HCT116 (cell line): ENCODE measurements at regions not wholly inside any gene's neighbourhood (a gene's known extent, or its start where the extent isn't known, plus 50 kb on each side); places are given as distances from the start of the nearest gene placed in this dataset.

Experiments
- ATAC-seq: fragments of 200-7000 bp; cut with Tn5 transposase; 2 replicates; pipeline ENCODE4 v1.9.1; 2020; ENCODE audit warnings: mild to moderate bottlenecking, moderate library complexity
- BruUV-seq: library from RNA; stranded (reverse); fragments of 400-500 nt; replicated peaks from 2 replicates; lab custom pipeline; 2021; lab: Mats Ljungman, UMichigan
- CTCF ChIA-PET: fragments of 300-600 bp; sonication (Branson Sonifier 250); formaldehyde crosslinking; loops from one replicate; lab custom pipeline; 2021; ENCODE audit warnings: antibody characterized with exemption; lab: Charles Lee
- POLR2A ChIA-PET: fragments of 300-600, 350-600 bp; sonication (Branson Sonifier 250); formaldehyde crosslinking; loops from one replicate; lab custom pipeline; 2021; ENCODE audit warnings: antibody characterized with exemption; lab: Charles Lee
- RAD21 ChIA-PET, 2 experiments: fragments of 300-600 bp; sonication (Branson Sonifier 250); formaldehyde crosslinking; loops; one replicate each; lab custom pipeline; 2023; ENCODE audit warnings: low total read pairs in 2 of 2; ENCODE audit not compliant: uncharacterized antibody in 2 of 2, unreplicated experiment in 2 of 2, low non-redundant PET in 1 of 2; lab: Charles Lee
- DNase-seq: peaks from one replicate; pipeline ENCODE4 v3.0.0-alpha.2; 2010; ENCODE audit warnings: low read depth, low spot score
- H2AFZ ChIP-seq: fragments of 200-600 bp; shearing (Covaris generic), sonication (generic); 2 replicates; pipeline ENCODE4 v1.6.1; 2017; ENCODE audit warnings: low read depth, mixed run types, mixed read lengths, antibody characterized with exemption, low read length; ENCODE audit not compliant: poor library complexity, severe bottlenecking
- H3K27ac ChIP-seq: 2 replicates; pipeline ENCODE4 v1.5.1; 2012; ENCODE audit warnings: low read depth, low read length
- H3K27me3 ChIP-seq: fragments of 200-600 bp; sonication (generic); 2 replicates; pipeline ENCODE4 v1.6.1; 2016; ENCODE audit warnings: mixed run types, low read length, mixed read lengths; ENCODE audit not compliant: insufficient read depth
- H3K36me3 ChIP-seq, 2 experiments: fragments of 200-500 bp in 1 of 2; fragments of 200-600 bp in 1 of 2; sonication (Bioruptor generic) in 1 of 2; sonication (generic) in 1 of 2; 2 replicates each; pipeline versions ENCODE4 v1.5.1 to v1.6.1; 2014 to 2016; ENCODE audit warnings: low read length in 2 of 2, inconsistent platforms in 1 of 2, mixed read lengths in 1 of 2, mixed run types in 1 of 2; ENCODE audit not compliant: insufficient read depth in 2 of 2, control insufficient read depth in 1 of 2
- H3K4me1 ChIP-seq, 2 experiments: fragments of 200-600 bp in 1 of 2; sonication (generic) in 1 of 2; 2 replicates each; pipeline versions ENCODE4 v1.5.1 to v1.6.1; 2012 to 2017; ENCODE audit warnings: low read length in 2 of 2, inconsistent platforms in 1 of 2, mild to moderate bottlenecking in 1 of 2, mixed read lengths in 1 of 2, mixed run types in 1 of 2, moderate library complexity in 1 of 2; ENCODE audit not compliant: insufficient read depth in 2 of 2, control insufficient read depth in 1 of 2
- H3K4me2 ChIP-seq: fragments of 200-600 bp; sonication (generic); 2 replicates; pipeline ENCODE4 v1.6.1; 2017; ENCODE audit warnings: mixed run types, low read length, mixed read lengths
- H3K4me3 ChIP-seq, 2 experiments: fragments of 200-600 bp in 1 of 2; sonication (generic) in 1 of 2; replicated peaks in 1 of 2; 2 replicates each; pipeline ENCODE4 v1.5.1; 2011 to 2016; ENCODE audit warnings: low read length in 2 of 2, control low read depth in 1 of 2, low read depth in 1 of 2, mild to moderate bottlenecking in 1 of 2, mixed read lengths in 1 of 2, mixed run types in 1 of 2
- H3K79me2 ChIP-seq: fragments of 200-600 bp; sonication (generic); 2 replicates; pipeline ENCODE4 v1.6.1; 2017; ENCODE audit warnings: mild to moderate bottlenecking, mixed run types, low read length, moderate library complexity, mixed read lengths; ENCODE audit not compliant: insufficient read depth
- H3K9ac ChIP-seq: fragments of 200-600 bp; sonication (generic); 2 replicates; pipeline ENCODE4 v1.6.1; 2016; ENCODE audit warnings: low read length, mixed read lengths
- H3K9me2 ChIP-seq: fragments of 200-600 bp; sonication (generic), shearing (Covaris generic); 2 replicates; pipeline ENCODE4 v1.6.1; 2017; ENCODE audit warnings: mixed run types, mild to moderate bottlenecking, moderate library complexity; ENCODE audit not compliant: insufficient read depth
- H3K9me3 ChIP-seq, 2 experiments: fragments of 200-500 bp in 1 of 2; fragments of 200-600 bp in 1 of 2; sonication (Bioruptor generic) in 1 of 2; sonication (generic) in 1 of 2; 2 replicates each; pipeline ENCODE4 v1.6.1; 2014 to 2017; ENCODE audit warnings: low read length in 2 of 2, mixed read lengths in 2 of 2, inconsistent platforms in 1 of 2, low read depth in 1 of 2, mild to moderate bottlenecking in 1 of 2, mixed run types in 1 of 2, moderate library complexity in 1 of 2; ENCODE audit not compliant: control insufficient read depth in 1 of 2, insufficient read depth in 1 of 2
- H4K20me1 ChIP-seq: fragments of 200-600 bp; sonication (generic), shearing (Covaris generic); 2 replicates; pipeline ENCODE4 v1.6.1; 2017; ENCODE audit warnings: mixed run types, mild to moderate bottlenecking, moderate library complexity; ENCODE audit not compliant: insufficient read depth
- CBX3 ChIP-seq: IDR thresholded peaks from 2 replicates; pipeline ENCODE4 v1.6.1; 2012; ENCODE audit warnings: low read depth
- EGR1 ChIP-seq: IDR thresholded peaks from 2 replicates; pipeline ENCODE4 v1.6.1; 2012; ENCODE audit warnings: low read depth
- ELF1 ChIP-seq: IDR thresholded peaks from 2 replicates; pipeline ENCODE4 v1.6.1; 2012; ENCODE audit warnings: low read depth, borderline replicate concordance
- EZH2 ChIP-seq: fragments of 200-600 bp; sonication (generic); IDR thresholded peaks from 2 replicates; pipeline ENCODE4 v1.6.1; 2017; ENCODE audit warnings: antibody characterized with exemption, mixed run types
- FOSL1 ChIP-seq: IDR thresholded peaks from 2 replicates; pipeline ENCODE4 v1.6.1; 2012; ENCODE audit warnings: low read depth
- POLR2A ChIP-seq: IDR thresholded peaks from 2 replicates; pipeline ENCODE4 v1.7.0; 2011; ENCODE audit warnings: borderline replicate concordance; ENCODE audit not compliant: insufficient read depth, insufficient read length; ENCODE audit errors: extremely low read depth
- POLR2AphosphoS5 ChIP-seq: IDR thresholded peaks from 2 replicates; pipeline ENCODE4 v1.6.1; 2011; ENCODE audit warnings: mild to moderate bottlenecking, low read depth, low read length, moderate library complexity
- RAD21 ChIP-seq: IDR thresholded peaks from 2 replicates; pipeline ENCODE4 v1.6.1; 2012; ENCODE audit warnings: low read depth, mild to moderate bottlenecking
- SP1 ChIP-seq: IDR thresholded peaks from 2 replicates; pipeline ENCODE4 v1.6.1; 2012; ENCODE audit warnings: low read depth
- ZFX ChIP-seq: fragments of 450-650 bp; IDR thresholded peaks from 2 replicates; pipeline ENCODE4 v1.6.1; 2017
- ZNF274 ChIP-seq: fragments of 200-500 bp; sonication (Bioruptor generic); IDR thresholded peaks from 2 replicates; pipeline ENCODE4 v1.6.1; 2014; ENCODE audit warnings: mild to moderate bottlenecking, low read depth, low read length, inconsistent platforms
- intact Hi-C: fragments of 100-400 bp; cut with micrococcal nuclease; formaldehyde crosslinking; loops from 2 replicates; pipeline ENCODE4 v1.10.0; 2022
- TF ChIP-seq, protein P1 (sequence below): IDR thresholded peaks from 2 replicates; pipeline ENCODE4 v1.6.1; 2012
- TF ChIP-seq, protein P2 (sequence below), 3 experiments: fragments of 200-600 bp in 1 of 3; sonication (generic) in 1 of 3; IDR thresholded peaks in 2 of 3; conservative IDR thresholded peaks in 1 of 3; 2 replicates each; pipeline ENCODE4 v1.5.1; 2012 to 2017; ENCODE audit warnings: low read depth in 2 of 3, low read length in 2 of 3, antibody characterized with exemption in 1 of 3, borderline replicate concordance in 1 of 3, control low read depth in 1 of 3, mild to moderate bottlenecking in 1 of 3, mixed read lengths in 1 of 3, mixed run types in 1 of 3, moderate library complexity in 1 of 3; ENCODE audit not compliant: insufficient read depth in 1 of 3
- TF ChIP-seq, protein P3 (sequence below): IDR thresholded peaks from 2 replicates; pipeline ENCODE4 v1.6.1; 2011; ENCODE audit warnings: mild to moderate bottlenecking, low read length, moderate library complexity; ENCODE audit not compliant: insufficient replicate concordance; ENCODE audit errors: extremely low read depth

DNA sequence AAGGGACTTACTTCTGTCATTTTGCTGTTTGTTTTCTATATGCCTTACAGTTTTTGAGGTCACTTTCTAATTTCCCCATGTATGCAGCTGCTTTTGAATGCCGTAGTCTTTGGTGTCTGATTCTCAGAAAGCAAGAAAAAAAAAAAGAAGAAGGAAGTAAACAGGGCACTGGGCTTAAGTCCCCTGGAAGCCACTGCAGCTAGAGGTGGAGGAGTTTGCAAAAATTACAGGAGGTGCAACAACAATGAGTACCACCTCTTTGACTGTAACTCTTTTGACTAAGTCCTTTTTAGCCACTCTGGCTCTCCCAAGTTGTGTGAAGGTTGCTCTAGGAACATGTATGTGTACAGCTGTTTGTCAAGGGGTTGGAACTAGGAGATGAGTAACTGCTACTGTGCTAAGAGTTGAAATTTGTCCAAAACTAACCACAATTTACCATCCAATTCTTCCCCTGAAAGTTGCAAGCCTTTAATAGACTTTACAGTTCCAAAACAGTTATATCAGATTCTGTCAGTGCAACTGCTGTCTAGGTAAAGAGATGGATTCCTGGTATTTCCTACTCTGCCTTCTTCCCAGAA is 588.0 kb upstream of the LRRN3 start:
- POLR2A ChIA-PET = no interaction called here
- TF ChIP-seq, protein P1, sequence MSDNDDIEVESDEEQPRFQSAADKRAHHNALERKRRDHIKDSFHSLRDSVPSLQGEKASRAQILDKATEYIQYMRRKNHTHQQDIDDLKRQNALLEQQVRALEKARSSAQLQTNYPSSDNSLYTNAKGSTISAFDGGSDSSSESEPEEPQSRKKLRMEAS = no peak
- no peak for TF ChIP-seq ELF1
- no peak for TF ChIP-seq CBX3
- TF ChIP-seq FOSL1 = no peak
- TF ChIP-seq ZNF274 = no peak
- no peak for TF ChIP-seq RAD21
- TF ChIP-seq, protein P2, sequence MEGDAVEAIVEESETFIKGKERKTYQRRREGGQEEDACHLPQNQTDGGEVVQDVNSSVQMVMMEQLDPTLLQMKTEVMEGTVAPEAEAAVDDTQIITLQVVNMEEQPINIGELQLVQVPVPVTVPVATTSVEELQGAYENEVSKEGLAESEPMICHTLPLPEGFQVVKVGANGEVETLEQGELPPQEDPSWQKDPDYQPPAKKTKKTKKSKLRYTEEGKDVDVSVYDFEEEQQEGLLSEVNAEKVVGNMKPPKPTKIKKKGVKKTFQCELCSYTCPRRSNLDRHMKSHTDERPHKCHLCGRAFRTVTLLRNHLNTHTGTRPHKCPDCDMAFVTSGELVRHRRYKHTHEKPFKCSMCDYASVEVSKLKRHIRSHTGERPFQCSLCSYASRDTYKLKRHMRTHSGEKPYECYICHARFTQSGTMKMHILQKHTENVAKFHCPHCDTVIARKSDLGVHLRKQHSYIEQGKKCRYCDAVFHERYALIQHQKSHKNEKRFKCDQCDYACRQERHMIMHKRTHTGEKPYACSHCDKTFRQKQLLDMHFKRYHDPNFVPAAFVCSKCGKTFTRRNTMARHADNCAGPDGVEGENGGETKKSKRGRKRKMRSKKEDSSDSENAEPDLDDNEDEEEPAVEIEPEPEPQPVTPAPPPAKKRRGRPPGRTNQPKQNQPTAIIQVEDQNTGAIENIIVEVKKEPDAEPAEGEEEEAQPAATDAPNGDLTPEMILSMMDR (IDR thresholded peaks at IDR 0.05 in 2 of 3, conservative IDR thresholded peaks at IDR 0.05 in 1 of 3; ENCODE audit: borderline replicate concordance in 1 of 3, insufficient read depth in 1 of 3, low read depth in 2 of 3, low read length in 2 of 3) = no peak
- TF ChIP-seq EGR1 = no peak
- no peak for TF ChIP-seq ZFX
- TF ChIP-seq, protein P3, sequence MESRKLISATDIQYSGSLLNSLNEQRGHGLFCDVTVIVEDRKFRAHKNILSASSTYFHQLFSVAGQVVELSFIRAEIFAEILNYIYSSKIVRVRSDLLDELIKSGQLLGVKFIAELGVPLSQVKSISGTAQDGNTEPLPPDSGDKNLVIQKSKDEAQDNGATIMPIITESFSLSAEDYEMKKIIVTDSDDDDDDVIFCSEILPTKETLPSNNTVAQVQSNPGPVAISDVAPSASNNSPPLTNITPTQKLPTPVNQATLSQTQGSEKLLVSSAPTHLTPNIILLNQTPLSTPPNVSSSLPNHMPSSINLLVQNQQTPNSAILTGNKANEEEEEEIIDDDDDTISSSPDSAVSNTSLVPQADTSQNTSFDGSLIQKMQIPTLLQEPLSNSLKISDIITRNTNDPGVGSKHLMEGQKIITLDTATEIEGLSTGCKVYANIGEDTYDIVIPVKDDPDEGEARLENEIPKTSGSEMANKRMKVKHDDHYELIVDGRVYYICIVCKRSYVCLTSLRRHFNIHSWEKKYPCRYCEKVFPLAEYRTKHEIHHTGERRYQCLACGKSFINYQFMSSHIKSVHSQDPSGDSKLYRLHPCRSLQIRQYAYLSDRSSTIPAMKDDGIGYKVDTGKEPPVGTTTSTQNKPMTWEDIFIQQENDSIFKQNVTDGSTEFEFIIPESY = no peak
- TF ChIP-seq POLR2AphosphoS5 = no peak
- TF ChIP-seq POLR2A = no peak
- TF ChIP-seq EZH2 = no peak
- TF ChIP-seq SP1 = no peak
- Histone ChIP-seq H4K20me1 (no peaks in the 10 kb centered on the region), H3K4me2 (no peak overlapping the region), H3K9me2 (no peaks in the 10 kb centered on the region), H3K9ac (no peak overlapping the region), H3K4me1 (no peaks in the 10 kb centered on the region), H3K27me3 (no peaks in the 10 kb centered on the region), H3K36me3 (no peaks in the 10 kb centered on the region), H3K79me2 (no peaks in the 10 kb centered on the region), H3K4me3 (no peak overlapping the region), H3K27ac (no peak overlapping the region), H3K9me3 (no peaks in the 10 kb centered on the region), H2AFZ (no peak overlapping the region)
- intact Hi-C loops = no loop called here
- DNase-seq (no peak), ATAC-seq (no peak)
- CTCF ChIA-PET = no interaction called here
- RAD21 ChIA-PET = no interaction called here
- BruUV-seq = no TSS peak
